DMS53 (cell line): ENCODE measurements at regions not wholly inside any gene's neighbourhood (a gene's known extent, or its start where the extent isn't known, plus 50 kb on each side); places are given as distances from the start of the nearest gene placed in this dataset.

Experiments
- DNase-seq: peaks from one replicate; lab custom pipeline; 2025; lab: John Stamatoyannopoulos, UW

- no peak for DNase-seq
Observed at GRCh38 chr6:113370508-113371502, 486.3 kb upstream of the MARCKS start.

- peak; percentile 58 for DNase-seq
Observed at GRCh38 chr6:113375466-113375865, 481.7 kb upstream of the MARCKS start.

- no peak for DNase-seq
Observed at GRCh38 chr6:113375950-113376846, 480.9 kb upstream of the MARCKS start.

- no peak for DNase-seq
Observed at GRCh38 chr6:113376847-113377165, 480.3 kb upstream of the MARCKS start.

- DNase-seq: no peak
Observed at GRCh38 chr6:113377362-113377942, 479.7 kb upstream of the MARCKS start.

- DNase-seq: no peak
Observed at GRCh38 chr6:113380591-113380990, 476.6 kb upstream of the MARCKS start.

- DNase-seq: no peak
Observed at GRCh38 chr6:113381232-113381631, 475.9 kb upstream of the MARCKS start.

GRCh38 chr6:113381959-113382358 lies 475.2 kb upstream of the MARCKS start:
- peak; percentile 59 for DNase-seq

GRCh38 chr6:113383701-113384100 lies 473.4 kb upstream of the MARCKS start:
- DNase-seq: no peak

GRCh38 chr6:113385020-113385431 lies 472.1 kb upstream of the MARCKS start:
- no peak for DNase-seq

- DNase-seq: no peak
Observed at GRCh38 chr6:113388996-113389395, 468.1 kb upstream of the MARCKS start.

- no peak for DNase-seq
Observed at GRCh38 chr6:113392551-113393055, 464.5 kb upstream of the MARCKS start.

- DNase-seq: no peak
Observed at GRCh38 chr6:113394216-113394615, 462.9 kb upstream of the MARCKS start.

GRCh38 chr6:113394729-113395128 lies 462.4 kb upstream of the MARCKS start:
- no peak for DNase-seq

- no peak for DNase-seq
Observed at GRCh38 chr6:113396730-113397129, 460.4 kb upstream of the MARCKS start.

GRCh38 chr6:113397236-113397635 lies 459.9 kb upstream of the MARCKS start:
- no peak for DNase-seq

- no peak for DNase-seq
Observed at GRCh38 chr6:113401231-113401630, 455.9 kb upstream of the MARCKS start.

GRCh38 chr6:113402544-113402943 lies 454.6 kb upstream of the MARCKS start:
- peak; percentile 51 for DNase-seq

- no peak for DNase-seq
Observed at GRCh38 chr6:113403966-113404595, 453.1 kb upstream of the MARCKS start.

- no peak for DNase-seq
Observed at GRCh38 chr6:113405326-113406047, 451.7 kb upstream of the MARCKS start.
